ENCODE measurements at regions not wholly inside any gene's neighbourhood (a gene's known extent, or its start where the extent isn't known, plus 50 kb on each side); places are given as distances from the start of the nearest gene placed in this dataset.

- TF ChIP-seq, protein P1, sequence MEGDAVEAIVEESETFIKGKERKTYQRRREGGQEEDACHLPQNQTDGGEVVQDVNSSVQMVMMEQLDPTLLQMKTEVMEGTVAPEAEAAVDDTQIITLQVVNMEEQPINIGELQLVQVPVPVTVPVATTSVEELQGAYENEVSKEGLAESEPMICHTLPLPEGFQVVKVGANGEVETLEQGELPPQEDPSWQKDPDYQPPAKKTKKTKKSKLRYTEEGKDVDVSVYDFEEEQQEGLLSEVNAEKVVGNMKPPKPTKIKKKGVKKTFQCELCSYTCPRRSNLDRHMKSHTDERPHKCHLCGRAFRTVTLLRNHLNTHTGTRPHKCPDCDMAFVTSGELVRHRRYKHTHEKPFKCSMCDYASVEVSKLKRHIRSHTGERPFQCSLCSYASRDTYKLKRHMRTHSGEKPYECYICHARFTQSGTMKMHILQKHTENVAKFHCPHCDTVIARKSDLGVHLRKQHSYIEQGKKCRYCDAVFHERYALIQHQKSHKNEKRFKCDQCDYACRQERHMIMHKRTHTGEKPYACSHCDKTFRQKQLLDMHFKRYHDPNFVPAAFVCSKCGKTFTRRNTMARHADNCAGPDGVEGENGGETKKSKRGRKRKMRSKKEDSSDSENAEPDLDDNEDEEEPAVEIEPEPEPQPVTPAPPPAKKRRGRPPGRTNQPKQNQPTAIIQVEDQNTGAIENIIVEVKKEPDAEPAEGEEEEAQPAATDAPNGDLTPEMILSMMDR (IDR thresholded peaks at IDR 0.05; ENCODE audit: insufficient read depth, low read length) = no peak
- no peak overlapping the region for H3K4me3 ChIP-seq (ENCODE audit: low read depth, low read length)
- no peak for DNase-seq (ENCODE audit: low read depth)
Measured at GRCh38 chr7:9854605-9855004, 1119.1 kb upstream of the PHF14 start.

GRCh38 chr7:9856668-9857067, 1117.0 kb upstream of the PHF14 start:
- TF ChIP-seq, protein P1 (IDR thresholded peaks at IDR 0.05; ENCODE audit: insufficient read depth, low read length) = no peak
- no peak overlapping the region for H3K4me3 ChIP-seq (ENCODE audit: low read depth, low read length)
- DNase-seq (ENCODE audit: low read depth) = no peak

DNA sequence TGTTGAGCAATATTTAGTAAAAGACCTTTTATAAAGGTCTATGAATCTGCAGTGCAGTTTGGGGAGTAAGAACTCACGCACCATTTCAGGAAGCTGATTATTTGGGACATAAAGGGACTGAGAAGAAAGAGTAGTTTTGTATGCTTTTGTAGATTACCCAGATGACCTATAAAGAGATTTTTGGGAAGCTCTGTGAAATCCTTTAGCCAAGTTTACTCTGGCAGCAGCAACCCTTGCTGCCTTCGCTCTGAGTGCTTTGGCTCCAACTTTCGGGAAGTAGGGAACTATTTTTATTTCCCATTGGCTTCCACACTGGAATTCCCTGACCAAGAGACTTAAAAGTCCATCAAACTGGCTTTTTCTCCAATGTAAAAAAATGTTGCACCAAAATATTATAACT, 1110.1 kb upstream of the PHF14 start:
- H3K4me3 ChIP-seq (ENCODE audit: low read depth, low read length) = no peak overlapping the region
- TF ChIP-seq, protein P1 (IDR thresholded peaks at IDR 0.05; ENCODE audit: insufficient read depth, low read length) = no peak
- DNase-seq (ENCODE audit: low read depth) = no peak

GRCh38 chr7:9869151-9869550, 1104.5 kb upstream of the PHF14 start:
- H3K4me3 ChIP-seq (ENCODE audit: low read depth, low read length) = no peak overlapping the region
- DNase-seq (ENCODE audit: low read depth) = no peak
- TF ChIP-seq, protein P1 (IDR thresholded peaks at IDR 0.05; ENCODE audit: insufficient read depth, low read length) = no peak

GRCh38 chr7:9869566-9869965, 1104.1 kb upstream of the PHF14 start:
- TF ChIP-seq, protein P1 (IDR thresholded peaks at IDR 0.05; ENCODE audit: insufficient read depth, low read length) = no peak
- no peak overlapping the region for H3K4me3 ChIP-seq (ENCODE audit: low read depth, low read length)
- no peak for DNase-seq (ENCODE audit: low read depth)

- no peak for DNase-seq (ENCODE audit: low read depth)
- H3K4me3 ChIP-seq (ENCODE audit: low read depth, low read length) = no peak overlapping the region
- TF ChIP-seq, protein P1 (IDR thresholded peaks at IDR 0.05; ENCODE audit: insufficient read depth, low read length) = no peak
Measured at GRCh38 chr7:9870674-9871073, 1103.0 kb upstream of the PHF14 start.

- H3K4me3 ChIP-seq (ENCODE audit: low read depth, low read length) = no peak overlapping the region
- TF ChIP-seq, protein P1 (IDR thresholded peaks at IDR 0.05; ENCODE audit: insufficient read depth, low read length) = no peak
- DNase-seq (ENCODE audit: low read depth) = no peak
Measured at GRCh38 chr7:9874182-9874581, 1099.5 kb upstream of the PHF14 start.
